ENCODE measurements at regions not wholly inside any gene's neighbourhood (a gene's known extent, or its start where the extent isn't known, plus 50 kb on each side); places are given as distances from the start of the nearest gene placed in this dataset.

GRCh38 chr16:73126525-73126853 lies 78.6 kb upstream of the ZFHX3 start:
- Histone ChIP-seq H3K9ac (ENCODE audit: low read length) (peak overlapping the region; percentile 36), H4K8ac (ENCODE audit: low read length) (no peak overlapping the region), H3K23ac (ENCODE audit: low read length in 2 of 2) (no peak overlapping the region), H3K27me3 (ENCODE audit: control insufficient read depth in 1 of 2, insufficient read depth in 1 of 2, low read length in 2 of 2) (peaks cover 0 to 11% of the 10 kb centered on the region in 2 experiments), H3K4me3 (ENCODE audit: insufficient read depth in 1 of 2, low read depth in 1 of 2, low read length in 2 of 2) (peak overlapping the region in 1 of 2 experiments; percentile 7), H3K4me1 (ENCODE audit: control insufficient read depth, insufficient read depth, low read depth, low read length) (no peaks in the 10 kb centered on the region), H2BK120ac (ENCODE audit: low read depth, low read length) (no peak overlapping the region), H3K79me1 (replicated peaks; ENCODE audit: low read length, poor library complexity, severe bottlenecking) (no peaks in the 10 kb centered on the region), H3K4me2 (ENCODE audit: low read length, poor library complexity, severe bottlenecking) (no peak overlapping the region), H2BK12ac (ENCODE audit: low read length in 2 of 2) (no peak overlapping the region), H2AFZ (ENCODE audit: low read depth, low read length) (no peak overlapping the region), H3K18ac (ENCODE audit: low read depth in 1 of 2, low read length in 2 of 2) (no peak overlapping the region), H3K36me3 (ENCODE audit: control insufficient read depth in 1 of 2, insufficient read depth in 2 of 2, low read depth in 1 of 2, low read length in 2 of 2) (no peaks in the 10 kb centered on the region), H3K4ac (ENCODE audit: low read depth in 1 of 2, low read length in 2 of 2) (no peak overlapping the region), H3K9me3 (ENCODE audit: control insufficient read depth, low read length) (peaks cover 8% of the 10 kb centered on the region), H2BK5ac (ENCODE audit: low read depth, low read length, poor library complexity, severe bottlenecking) (no peak overlapping the region), H3K14ac (ENCODE audit: low read length in 2 of 2) (no peak overlapping the region), H3K27ac (ENCODE audit: low read length, poor library complexity, severe bottlenecking) (no peak overlapping the region), H2AK5ac (ENCODE audit: low read length, severe bottlenecking) (no peak overlapping the region), H2BK15ac (ENCODE audit: low read depth, poor library complexity, severe bottlenecking) (no peak overlapping the region), H4K91ac (ENCODE audit: low read length) (no peak overlapping the region)
- peak; percentile 76 for DNase-seq
- 62% methylated on average over 6 of the region's 6 CpGs for WGBS

- H3K9me3 ChIP-seq (ENCODE audit: control insufficient read depth, low read length): peaks cover 8% of the 10 kb centered on the region
- H3K27ac ChIP-seq (ENCODE audit: low read length, poor library complexity, severe bottlenecking): no peak overlapping the region
- peak; percentile 45 for DNase-seq
- no peak overlapping the region for H3K4ac ChIP-seq (ENCODE audit: low read depth in 1 of 2, low read length in 2 of 2)
- H2BK15ac ChIP-seq (ENCODE audit: low read depth, poor library complexity, severe bottlenecking): no peak overlapping the region
- no peak overlapping the region for H2BK5ac ChIP-seq (ENCODE audit: low read depth, low read length, poor library complexity, severe bottlenecking)
- no peaks in the 10 kb centered on the region for H3K36me3 ChIP-seq (ENCODE audit: control insufficient read depth in 1 of 2, insufficient read depth in 2 of 2, low read depth in 1 of 2, low read length in 2 of 2)
- H3K79me1 ChIP-seq (replicated peaks; ENCODE audit: low read length, poor library complexity, severe bottlenecking): no peaks in the 10 kb centered on the region
- peak overlapping the region; percentile 36 for H3K9ac ChIP-seq (ENCODE audit: low read length)
- no peak overlapping the region for H3K4me2 ChIP-seq (ENCODE audit: low read length, poor library complexity, severe bottlenecking)
- H2AFZ ChIP-seq (ENCODE audit: low read depth, low read length): no peak overlapping the region
- H4K8ac ChIP-seq (ENCODE audit: low read length): no peak overlapping the region
- no peaks in the 10 kb centered on the region for H3K4me1 ChIP-seq (ENCODE audit: control insufficient read depth, insufficient read depth, low read depth, low read length)
- H3K23ac ChIP-seq (ENCODE audit: low read length in 2 of 2): no peak overlapping the region
- H3K4me3 ChIP-seq (ENCODE audit: insufficient read depth in 1 of 2, low read depth in 1 of 2, low read length in 2 of 2): peak overlapping the region in 1 of 2 experiments; percentile 7
- H2BK120ac ChIP-seq (ENCODE audit: low read depth, low read length): no peak overlapping the region
- H3K14ac ChIP-seq (ENCODE audit: low read length in 2 of 2): no peak overlapping the region
- H3K27me3 ChIP-seq (ENCODE audit: control insufficient read depth in 1 of 2, insufficient read depth in 1 of 2, low read length in 2 of 2): peaks cover 0 to 9% of the 10 kb centered on the region in 2 experiments
- H2BK12ac ChIP-seq (ENCODE audit: low read length in 2 of 2): no peak overlapping the region
- H4K91ac ChIP-seq (ENCODE audit: low read length): no peak overlapping the region
- H2AK5ac ChIP-seq (ENCODE audit: low read length, severe bottlenecking): no peak overlapping the region
- H3K18ac ChIP-seq (ENCODE audit: low read depth in 1 of 2, low read length in 2 of 2): peak overlapping the region in 1 of 2 experiments; percentile 10
- 86% methylated on average over 6 of the region's 7 CpGs for WGBS
Measured at GRCh38 chr16:73125850-73126524, 78.1 kb upstream of the ZFHX3 start.

GRCh38 chr16:73124665-73125375 lies 76.9 kb upstream of the ZFHX3 start:
- DNase-seq: no peak
- 95% methylated on average over 3 of the region's 4 CpGs for WGBS
- Histone ChIP-seq H4K91ac (ENCODE audit: low read length) (no peak overlapping the region), H3K79me1 (replicated peaks; ENCODE audit: low read length, poor library complexity, severe bottlenecking) (no peaks in the 10 kb centered on the region), H2BK15ac (ENCODE audit: low read depth, poor library complexity, severe bottlenecking) (no peak overlapping the region), H3K4me1 (ENCODE audit: control insufficient read depth, insufficient read depth, low read depth, low read length) (no peaks in the 10 kb centered on the region), H2AFZ (ENCODE audit: low read depth, low read length) (no peak overlapping the region), H2AK5ac (ENCODE audit: low read length, severe bottlenecking) (no peak overlapping the region), H2BK5ac (ENCODE audit: low read depth, low read length, poor library complexity, severe bottlenecking) (no peak overlapping the region), H3K9me3 (ENCODE audit: control insufficient read depth, low read length) (peaks cover 8% of the 10 kb centered on the region), H3K23ac (ENCODE audit: low read length in 2 of 2) (no peak overlapping the region), H2BK120ac (ENCODE audit: low read depth, low read length) (no peak overlapping the region), H3K4me2 (ENCODE audit: low read length, poor library complexity, severe bottlenecking) (no peak overlapping the region), H3K9ac (ENCODE audit: low read length) (no peak overlapping the region), H3K4me3 (ENCODE audit: insufficient read depth in 1 of 2, low read depth in 1 of 2, low read length in 2 of 2) (no peak overlapping the region), H2BK12ac (ENCODE audit: low read length in 2 of 2) (no peak overlapping the region), H3K27ac (ENCODE audit: low read length, poor library complexity, severe bottlenecking) (no peak overlapping the region), H4K8ac (ENCODE audit: low read length) (no peak overlapping the region), H3K27me3 (ENCODE audit: control insufficient read depth in 1 of 2, insufficient read depth in 1 of 2, low read length in 2 of 2) (peaks cover 0 to 9% of the 10 kb centered on the region in 2 experiments), H3K14ac (ENCODE audit: low read length in 2 of 2) (peak overlapping the region in 1 of 2 experiments; percentile 53), H3K36me3 (ENCODE audit: control insufficient read depth in 1 of 2, insufficient read depth in 2 of 2, low read depth in 1 of 2, low read length in 2 of 2) (no peaks in the 10 kb centered on the region), H3K4ac (ENCODE audit: low read depth in 1 of 2, low read length in 2 of 2) (no peak overlapping the region), H3K18ac (ENCODE audit: low read depth in 1 of 2, low read length in 2 of 2) (peak overlapping the region in 1 of 2 experiments; percentile 32)

- Histone ChIP-seq H3K4ac (ENCODE audit: low read depth in 1 of 2, low read length in 2 of 2) (no peak overlapping the region), H3K9ac (ENCODE audit: low read length) (no peak overlapping the region), H3K79me1 (replicated peaks; ENCODE audit: low read length, poor library complexity, severe bottlenecking) (no peaks in the 10 kb centered on the region), H3K14ac (ENCODE audit: low read length in 2 of 2) (no peak overlapping the region), H2BK120ac (ENCODE audit: low read depth, low read length) (no peak overlapping the region), H3K9me3 (ENCODE audit: control insufficient read depth, low read length) (peaks cover 8% of the 10 kb centered on the region), H3K23ac (ENCODE audit: low read length in 2 of 2) (no peak overlapping the region), H2AFZ (ENCODE audit: low read depth, low read length) (no peak overlapping the region), H3K18ac (ENCODE audit: low read depth in 1 of 2, low read length in 2 of 2) (no peak overlapping the region), H2BK15ac (ENCODE audit: low read depth, poor library complexity, severe bottlenecking) (no peak overlapping the region), H3K4me2 (ENCODE audit: low read length, poor library complexity, severe bottlenecking) (no peak overlapping the region), H3K4me1 (ENCODE audit: control insufficient read depth, insufficient read depth, low read depth, low read length) (no peaks in the 10 kb centered on the region), H4K8ac (ENCODE audit: low read length) (no peak overlapping the region), H3K27ac (ENCODE audit: low read length, poor library complexity, severe bottlenecking) (no peak overlapping the region), H3K27me3 (ENCODE audit: control insufficient read depth in 1 of 2, insufficient read depth in 1 of 2, low read length in 2 of 2) (peaks cover 0 to 9% of the 10 kb centered on the region in 2 experiments), H2AK5ac (ENCODE audit: low read length, severe bottlenecking) (no peak overlapping the region), H4K91ac (ENCODE audit: low read length) (no peak overlapping the region), H2BK5ac (ENCODE audit: low read depth, low read length, poor library complexity, severe bottlenecking) (no peak overlapping the region), H2BK12ac (ENCODE audit: low read length in 2 of 2) (no peak overlapping the region), H3K4me3 (ENCODE audit: insufficient read depth in 1 of 2, low read depth in 1 of 2, low read length in 2 of 2) (no peak overlapping the region), H3K36me3 (ENCODE audit: control insufficient read depth in 1 of 2, insufficient read depth in 2 of 2, low read depth in 1 of 2, low read length in 2 of 2) (no peaks in the 10 kb centered on the region)
- no peak for DNase-seq
- WGBS: 92% methylated on average over 10 of the region's 10 CpGs
Measured at GRCh38 chr16:73124097-73124652, 76.2 kb upstream of the ZFHX3 start.

Measured in mesenchymal stem cell (in vitro differentiated cells and primary cell).